ENCODE measurements at regions not wholly inside any gene's neighbourhood (a gene's known extent, or its start where the extent isn't known, plus 50 kb on each side); places are given as distances from the start of the nearest gene placed in this dataset.

GRCh38 chr12:46065412-46066166, 75.2 kb upstream of the SCAF11 start:
- TF ChIP-seq CTCF (IDR thresholded peaks at IDR 0.05) (no peak), POLR2AphosphoS5 (IDR thresholded peaks at IDR 0.05) (no peak)

Measured in gastroesophageal sphincter (tissue), 3 donors.